Fibroblast of lung (primary cell): ENCODE measurements at regions not wholly inside any gene's neighbourhood (a gene's known extent, or its start where the extent isn't known, plus 50 kb on each side); places are given as distances from the start of the nearest gene placed in this dataset.

Experiments used
- DNase-seq, 2 donors: peaks; one replicate each; pipeline versions ENCODE4 v3.0.0 to v3.0.0-alpha.2; 2010; ENCODE audit warnings: low read depth in 2 of 2
- H2AFZ ChIP-seq: 2 replicates; pipeline ENCODE4 v1.5.1; 2012; ENCODE audit warnings: low read length, control low read depth, inconsistent platforms
- H3K27ac ChIP-seq: 2 replicates; pipeline ENCODE4 v1.5.1; 2011; ENCODE audit warnings: low read length, control low read depth; ENCODE audit not compliant: insufficient read depth
- H3K27me3 ChIP-seq: 2 replicates; pipeline ENCODE4 v1.5.1; 2011; ENCODE audit warnings: mild to moderate bottlenecking, low read length; ENCODE audit not compliant: control insufficient read depth, insufficient read depth
- H3K36me3 ChIP-seq: 2 replicates; pipeline ENCODE4 v1.5.1; 2011; ENCODE audit warnings: low read length; ENCODE audit not compliant: control insufficient read depth, insufficient read depth
- H3K4me1 ChIP-seq: 2 replicates; pipeline ENCODE4 v1.5.1; 2011; ENCODE audit warnings: low read length; ENCODE audit not compliant: control insufficient read depth, insufficient read depth; ENCODE audit errors: extremely low read depth
- H3K4me2 ChIP-seq: 2 replicates; pipeline ENCODE4 v1.5.1; 2011; ENCODE audit warnings: low read length, control low read depth; ENCODE audit not compliant: insufficient read depth; ENCODE audit errors: extremely low read depth
- H3K4me3 ChIP-seq, 4 experiments: fragments of 200-600 bp in 1 of 4; sonication (generic) in 1 of 4; replicated peaks in 1 of 4; 2 replicates each; pipeline ENCODE4 v1.5.1; 2011 to 2016; ENCODE audit warnings: low read length in 4 of 4, low read depth in 3 of 4, mild to moderate bottlenecking in 3 of 4, control low read depth in 2 of 4, inconsistent platforms in 1 of 4, mixed read lengths in 1 of 4; ENCODE audit not compliant: insufficient read depth in 1 of 4; ENCODE audit errors: control extremely low read depth in 1 of 4
- H3K79me2 ChIP-seq: 2 replicates; pipeline ENCODE4 v1.5.1; 2012; ENCODE audit warnings: mild to moderate bottlenecking, low read length, inconsistent platforms; ENCODE audit not compliant: control insufficient read depth, insufficient read depth
- H3K9ac ChIP-seq: 2 replicates; pipeline ENCODE4 v1.5.1; 2011; ENCODE audit warnings: mild to moderate bottlenecking, low read length, control low read depth; ENCODE audit not compliant: insufficient read depth
- H3K9me3 ChIP-seq: 2 replicates; pipeline ENCODE4 v1.5.1; 2012; ENCODE audit warnings: low read depth, low read length; ENCODE audit not compliant: control insufficient read depth, insufficient read depth
- H4K20me1 ChIP-seq: 2 replicates; pipeline ENCODE4 v1.5.1; 2011; ENCODE audit warnings: low read length; ENCODE audit not compliant: control insufficient read depth, insufficient read depth; ENCODE audit errors: extremely low read depth
- CTCF ChIP-seq, 2 donors: IDR thresholded peaks in 1 of 2; conservative IDR thresholded peaks in 1 of 2; 1 replicate in 1 of 2; 2 replicates in 1 of 2; pipeline ENCODE4 v1.5.1; 2011 to 2012; ENCODE audit warnings: low read length in 2 of 2, control low read depth in 1 of 2, inconsistent platforms in 1 of 2, low read depth in 1 of 2, mild to moderate bottlenecking in 1 of 2
- EZH2 ChIP-seq: IDR thresholded peaks from 2 replicates; pipeline ENCODE4 v1.5.1; 2012; ENCODE audit warnings: low read length, control low read depth, mild to moderate bottlenecking; ENCODE audit errors: missing control alignments

GRCh38 chr13:73365252-73365651 is 306.4 kb downstream of the KLF5 start:
- no peaks in the 10 kb centered on the region for H3K4me1 ChIP-seq
- no peaks in the 10 kb centered on the region for H3K9me3 ChIP-seq
- H4K20me1 ChIP-seq = no peaks in the 10 kb centered on the region
- no peak overlapping the region for H3K9ac ChIP-seq
- no peaks in the 10 kb centered on the region for H3K36me3 ChIP-seq
- TF ChIP-seq CTCF (conservative IDR thresholded peaks at IDR 0.05 in 1 of 2, IDR thresholded peaks at IDR 0.05 in 1 of 2; ENCODE audit: low read depth in 1 of 2, low read length in 2 of 2) (no peak), EZH2 (no peak)
- no peak overlapping the region for H3K4me2 ChIP-seq
- H3K79me2 ChIP-seq = no peaks in the 10 kb centered on the region
- DNase-seq = no peak
- H3K27ac ChIP-seq = no peak overlapping the region
- H3K4me3 ChIP-seq = no peak overlapping the region
- no peak overlapping the region for H2AFZ ChIP-seq
- H3K27me3 ChIP-seq = no peaks in the 10 kb centered on the region

GRCh38 chr13:73364736-73365135 is 305.9 kb downstream of the KLF5 start:
- Histone ChIP-seq H3K27me3 (no peaks in the 10 kb centered on the region), H3K9me3 (no peaks in the 10 kb centered on the region), H2AFZ (no peak overlapping the region), H3K27ac (no peak overlapping the region), H3K36me3 (no peaks in the 10 kb centered on the region), H3K4me3 (no peak overlapping the region), H3K79me2 (no peaks in the 10 kb centered on the region), H3K4me1 (no peaks in the 10 kb centered on the region), H3K4me2 (no peak overlapping the region), H3K9ac (no peak overlapping the region), H4K20me1 (no peaks in the 10 kb centered on the region)
- TF ChIP-seq CTCF (conservative IDR thresholded peaks at IDR 0.05 in 1 of 2, IDR thresholded peaks at IDR 0.05 in 1 of 2; ENCODE audit: low read depth in 1 of 2, low read length in 2 of 2) = no peak
- no peak for TF ChIP-seq EZH2
- no peak for DNase-seq

GRCh38 chr13:73358606-73359095 is 299.8 kb downstream of the KLF5 start:
- no peak for DNase-seq
- H3K79me2 ChIP-seq = no peaks in the 10 kb centered on the region
- no peak overlapping the region for H2AFZ ChIP-seq
- no peak overlapping the region for H3K4me3 ChIP-seq
- H3K27ac ChIP-seq = no peak overlapping the region
- no peak overlapping the region for H3K4me2 ChIP-seq
- no peaks in the 10 kb centered on the region for H3K27me3 ChIP-seq
- H4K20me1 ChIP-seq = no peaks in the 10 kb centered on the region
- TF ChIP-seq EZH2 = no peak
- no peak overlapping the region for H3K9ac ChIP-seq
- no peaks in the 10 kb centered on the region for H3K9me3 ChIP-seq
- no peaks in the 10 kb centered on the region for H3K4me1 ChIP-seq
- H3K36me3 ChIP-seq = no peaks in the 10 kb centered on the region
